ENCODE measurements at regions not wholly inside any gene's neighbourhood (a gene's known extent, or its start where the extent isn't known, plus 50 kb on each side); places are given as distances from the start of the nearest gene placed in this dataset.

- TF ChIP-seq CTCF (IDR thresholded peaks at IDR 0.05) (no peak), POLR2A (IDR thresholded peaks at IDR 0.05) (no peak), POLR2AphosphoS5 (IDR thresholded peaks at IDR 0.05) (no peak), EP300 (IDR thresholded peaks at IDR 0.05) (no peak)
Measured at GRCh38 chr6:170147832-170148708, 142.8 kb downstream of the DLL1 start.
